Stimulated activated CD4-positive, alpha-beta T cell treated with anti-CD3 and anti-CD28 coated beads, Interleukin-12 subunit alpha, Interleukin-12 subunit beta, amount 100 ng/mL, for 24 hours (primary cell): ENCODE measurements at regions not wholly inside any gene's neighbourhood (a gene's known extent, or its start where the extent isn't known, plus 50 kb on each side); places are given as distances from the start of the nearest gene placed in this dataset.

Experiments
- DNase-seq, 2 experiments: peaks; one replicate each; pipeline ENCODE4 v3.0.0-alpha.2; 2020; ENCODE audit warnings: low read depth in 2 of 2

GRCh38 chr10:7027913-7028808 lies 382.7 kb downstream of the SFMBT2 start:
- DNase-seq, result no peak

DNA sequence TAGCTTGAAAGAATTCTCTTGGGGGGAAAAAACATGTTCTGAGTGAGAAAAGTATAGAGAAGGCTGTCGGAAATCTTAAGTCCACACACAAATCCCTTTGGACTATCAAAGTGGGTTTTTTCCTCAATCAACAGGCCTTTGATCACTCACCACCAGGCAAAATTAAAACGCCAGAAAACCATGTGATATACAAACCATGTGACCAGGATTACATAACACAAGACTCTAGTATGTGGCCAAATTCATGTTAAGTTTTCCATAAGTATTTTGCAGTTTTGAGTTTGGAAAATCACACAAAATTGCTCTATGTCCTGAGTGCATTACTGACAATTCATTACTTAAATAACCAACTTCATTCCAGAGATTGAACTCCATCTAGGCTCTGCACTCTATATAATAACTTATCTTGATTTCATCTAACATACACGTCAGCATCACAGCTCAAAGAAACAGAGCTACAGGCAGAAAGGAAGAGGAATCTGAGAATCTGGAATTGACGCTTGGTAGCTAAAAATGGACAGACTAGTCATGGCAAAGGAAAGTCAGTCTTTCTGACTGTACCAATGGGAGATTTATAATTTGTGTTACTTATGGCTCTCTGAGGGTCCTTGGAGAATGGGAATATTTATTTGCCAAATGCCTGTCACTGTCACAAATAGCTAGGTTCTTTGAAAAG lies 383.5 kb downstream of the SFMBT2 start:
- no peak for DNase-seq

GRCh38 chr10:7026818-7027217 lies 384.0 kb downstream of the SFMBT2 start:
- DNase-seq, result no peak

DNA sequence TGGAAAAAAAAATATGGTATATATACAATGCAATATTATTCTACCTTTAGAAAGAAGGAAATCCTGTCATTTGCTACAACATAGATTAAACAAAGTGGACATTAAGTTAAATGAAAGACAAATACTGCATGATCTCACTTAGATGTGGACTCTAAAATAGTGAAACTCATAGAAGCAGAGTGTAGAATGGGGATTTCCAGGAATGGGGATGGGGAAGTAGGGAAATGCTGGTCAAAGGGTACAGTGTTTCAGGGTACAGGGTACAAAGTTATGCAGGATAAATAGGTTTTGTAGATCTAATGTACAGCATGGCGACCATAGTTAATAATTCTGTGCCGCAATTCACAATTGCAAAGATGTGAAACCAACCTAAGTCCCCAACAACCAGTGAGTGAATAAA lies 385.5 kb downstream of the SFMBT2 start:
- DNase-seq, result no peak

- DNase-seq, result no peak
These were observed 395.4 kb downstream of the SFMBT2 start for GRCh38 chr10:7015457-7015856.

DNA sequence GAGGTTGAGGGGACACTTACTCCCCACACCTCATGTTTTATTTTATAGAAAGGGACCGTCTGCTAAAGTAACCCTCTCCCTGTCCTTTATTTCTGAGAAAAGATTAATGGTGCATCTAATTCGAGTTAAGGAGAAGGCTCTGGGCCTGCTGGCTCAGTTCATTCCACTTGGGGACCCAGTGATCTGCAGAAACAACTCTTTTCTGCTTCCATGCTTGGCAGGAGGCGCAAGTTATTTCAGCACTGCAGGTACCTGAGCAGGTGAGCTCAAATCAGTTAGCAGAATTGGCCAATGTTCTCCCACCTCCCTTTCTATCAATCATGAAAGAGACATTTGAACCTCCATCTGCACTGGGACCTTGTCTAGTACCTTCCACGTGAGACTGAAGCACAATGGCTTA lies 396.1 kb downstream of the SFMBT2 start:
- no peak for DNase-seq

GRCh38 chr10:7011994-7012393 lies 398.8 kb downstream of the SFMBT2 start:
- no peak for DNase-seq

DNA sequence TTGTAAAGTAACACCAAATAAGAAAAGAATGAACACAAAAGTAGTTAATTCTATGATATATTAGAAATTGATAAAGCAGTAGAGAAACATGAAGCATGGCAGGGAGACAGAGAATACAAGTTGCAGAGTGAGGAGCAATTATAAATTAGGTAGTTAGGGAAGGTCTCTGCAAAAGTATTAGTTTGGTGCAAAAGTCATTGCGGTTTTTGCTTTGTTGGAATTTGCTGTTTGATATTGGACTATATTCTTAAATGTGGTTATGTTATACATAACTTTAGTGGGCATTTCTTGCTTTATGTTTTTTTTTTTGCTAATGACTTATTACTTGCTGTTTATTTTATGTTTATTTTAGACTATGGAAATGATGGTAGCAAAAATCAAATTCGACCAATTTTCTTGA lies 402.2 kb downstream of the SFMBT2 start:
- no peak for DNase-seq

DNA sequence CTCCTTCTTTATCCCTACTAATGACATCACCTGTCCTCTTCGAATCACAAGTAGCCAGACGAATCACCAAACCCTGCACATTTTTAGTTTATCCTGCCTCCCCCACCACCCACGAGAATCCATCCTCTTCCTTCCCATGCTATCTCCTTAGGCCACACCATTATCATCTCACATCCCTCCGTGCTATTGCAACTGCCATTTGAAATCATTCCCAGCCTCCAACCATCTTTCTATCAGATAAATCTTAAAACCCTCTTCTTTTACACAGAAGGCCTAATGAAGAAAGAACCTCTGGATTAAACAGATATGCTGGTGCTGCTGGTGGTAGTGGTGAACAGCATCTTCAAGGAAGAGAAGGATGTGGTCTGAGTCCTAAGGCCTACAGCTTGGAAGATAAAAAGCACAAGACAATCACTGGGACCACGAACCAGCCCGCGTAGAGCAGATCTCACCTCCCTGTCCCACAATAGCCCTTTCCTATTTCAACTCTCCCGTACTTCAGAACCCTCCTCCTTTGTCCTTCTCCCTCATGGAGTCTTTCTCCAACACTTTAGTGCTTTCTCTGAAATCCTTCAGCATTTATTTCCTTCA lies 403.1 kb downstream of the SFMBT2 start:
- no peak for DNase-seq

- no peak for DNase-seq
These were observed 404.3 kb downstream of the SFMBT2 start for GRCh38 chr10:7006566-7006965.

GRCh38 chr10:7003831-7004395 lies 406.9 kb downstream of the SFMBT2 start:
- DNase-seq, result no peak

DNA sequence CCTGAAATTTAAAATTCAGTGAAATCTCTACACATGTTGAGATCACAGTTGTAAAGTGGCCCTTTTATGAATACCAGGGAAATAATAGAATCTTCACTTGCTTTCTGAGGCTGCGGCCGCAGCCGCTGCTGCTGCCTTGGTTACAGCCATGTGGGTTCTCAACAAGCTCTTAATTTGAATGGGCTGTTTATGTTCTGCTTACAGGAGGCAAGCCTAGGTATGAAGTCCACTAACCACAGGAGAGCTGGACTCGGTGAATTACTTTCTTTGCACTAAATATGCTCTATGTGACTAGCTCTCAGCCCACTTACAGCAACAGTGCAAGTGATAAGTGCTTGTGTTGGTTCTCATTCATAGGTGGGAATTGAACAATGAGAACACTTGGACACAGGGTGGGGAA lies 410.8 kb downstream of the SFMBT2 start:
- DNase-seq, result no peak

DNA sequence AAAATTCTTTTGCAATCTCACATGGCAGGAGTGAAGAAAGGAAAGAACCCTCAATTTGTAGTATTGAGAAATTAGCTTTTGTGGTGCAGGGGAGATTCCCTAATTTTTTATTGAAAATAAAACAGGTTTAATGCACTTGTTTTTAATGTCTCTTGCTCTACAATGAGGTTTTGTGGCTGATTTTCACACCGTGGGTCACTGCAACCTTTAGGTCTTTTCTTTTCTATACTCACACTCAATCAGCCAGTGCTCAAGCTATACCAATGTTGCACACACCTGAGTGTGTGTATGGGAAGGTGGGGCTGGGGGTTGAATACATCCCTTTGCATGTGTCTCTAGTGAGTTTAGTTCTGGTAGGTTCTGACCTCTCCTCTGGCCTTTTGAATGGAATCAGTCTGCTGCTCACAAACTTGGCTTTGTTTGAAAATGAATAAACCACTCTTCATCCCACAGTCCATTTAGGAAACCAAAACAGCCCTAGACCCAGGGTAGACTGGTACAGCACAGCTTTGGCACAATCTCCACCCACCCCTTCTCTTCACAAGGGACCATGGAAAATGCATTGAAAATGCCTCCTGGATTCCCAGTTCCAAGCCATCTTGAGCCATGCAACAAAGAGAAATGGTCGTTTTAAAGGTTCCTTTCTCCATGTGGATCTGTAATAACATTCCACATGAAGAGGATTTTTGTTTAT lies 411.5 kb downstream of the SFMBT2 start:
- no peak for DNase-seq

- DNase-seq, result no peak
These were observed 413.3 kb downstream of the SFMBT2 start for GRCh38 chr10:6997509-6997908.

GRCh38 chr10:6996431-6996830 lies 414.4 kb downstream of the SFMBT2 start:
- DNase-seq, result no peak

DNA sequence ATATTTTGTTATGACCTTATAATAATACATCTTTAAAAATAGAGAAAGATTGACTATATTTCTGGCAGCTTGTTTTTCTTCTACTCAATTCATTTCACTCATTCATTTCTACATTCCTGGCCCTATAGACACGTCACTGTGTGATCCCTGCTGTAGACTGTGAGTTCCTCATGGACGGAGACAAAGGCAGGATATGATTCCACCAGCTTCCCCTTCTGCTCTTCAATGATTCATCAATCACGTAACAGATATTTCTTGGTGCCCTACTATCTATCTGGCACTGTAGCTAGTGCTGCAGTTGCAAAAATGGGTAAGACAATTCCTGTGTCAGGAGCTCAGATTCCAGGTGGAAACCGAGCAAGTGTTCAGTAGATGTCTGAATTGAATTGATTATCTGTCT lies 415.0 kb downstream of the SFMBT2 start:
- no peak for DNase-seq

DNA sequence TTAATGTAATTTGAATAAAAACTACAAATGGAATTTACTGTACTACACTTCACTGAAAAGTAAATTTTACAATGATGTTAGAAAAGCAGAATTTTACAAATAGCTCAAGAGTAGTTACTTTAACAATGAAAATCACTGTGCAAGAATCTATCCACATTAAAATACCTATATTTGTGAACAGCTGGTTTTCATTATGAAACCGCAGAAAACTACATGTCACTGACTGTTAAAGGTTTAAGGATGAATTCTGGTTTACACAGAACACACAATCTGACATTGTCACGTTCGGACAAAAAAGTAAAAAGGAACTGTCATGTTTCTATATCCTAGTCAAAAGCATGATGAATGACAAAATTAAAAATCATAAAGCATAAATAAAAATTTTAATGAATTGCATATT lies 415.3 kb upstream of the PRKCQ start:
- no peak for DNase-seq

GRCh38 chr10:6990891-6991290 lies 410.8 kb upstream of the PRKCQ start:
- no peak for DNase-seq

DNA sequence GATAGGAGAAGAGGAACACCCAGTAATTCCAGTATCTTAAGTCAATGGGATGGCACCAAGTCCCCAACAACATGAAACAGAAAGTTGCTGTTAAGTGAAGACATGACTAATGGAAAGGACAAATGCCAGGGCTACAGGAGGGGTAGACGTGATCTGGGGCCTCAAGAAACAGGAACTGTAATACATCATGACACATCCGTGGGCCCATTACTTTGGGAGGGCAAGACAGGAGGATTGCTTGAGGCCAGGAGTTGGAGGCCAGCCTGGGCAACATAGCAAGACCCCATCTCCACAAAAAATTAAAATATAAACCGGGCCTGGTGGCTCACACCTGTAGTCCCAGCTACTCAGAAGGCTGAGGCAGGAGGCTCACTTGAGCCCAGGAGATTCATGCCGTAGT lies 408.6 kb upstream of the PRKCQ start:
- no peak for DNase-seq

GRCh38 chr10:6987536-6987945 lies 407.5 kb upstream of the PRKCQ start:
- no peak for DNase-seq

GRCh38 chr10:6986927-6987326 lies 406.9 kb upstream of the PRKCQ start:
- DNase-seq, result no peak

DNA sequence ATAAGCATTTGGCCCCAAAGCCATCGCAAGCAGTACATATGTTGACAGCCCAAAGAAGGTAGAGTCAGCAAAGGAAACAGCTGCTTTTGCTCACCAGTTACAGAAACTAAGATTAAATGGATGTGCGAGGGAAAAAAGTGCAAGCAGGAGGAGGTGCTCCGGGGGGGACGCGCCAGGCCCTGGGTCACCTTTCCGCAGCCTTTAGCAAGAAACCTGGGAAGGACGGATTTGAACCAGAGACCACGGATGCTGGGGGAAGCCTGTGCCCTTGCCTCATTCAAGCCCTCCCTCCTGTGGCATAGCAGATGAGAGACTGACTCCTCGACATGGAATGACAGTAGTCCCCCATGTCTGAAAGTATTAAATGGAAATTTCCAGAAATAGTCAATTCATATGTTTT lies 405.6 kb upstream of the PRKCQ start:
- DNase-seq, result no peak
